Mucosa of descending colon (tissue), 3 donors: ENCODE measurements at regions not wholly inside any gene's neighbourhood (a gene's known extent, or its start where the extent isn't known, plus 50 kb on each side); places are given as distances from the start of the nearest gene placed in this dataset.

ENCODE experiments used
- ATAC-seq: fragments of 200-7000 bp; cut with Tn5 transposase; one replicate; pipeline ENCODE4 v1.9.1; 2020; ENCODE audit warnings: mild to moderate bottlenecking, moderate library complexity
- DNase-seq, 3 donors: peaks; one replicate each; pipeline ENCODE4 v3.0.0-alpha.2; 2020
- H3K36me3 ChIP-seq: fragments of 200-600 bp; one replicate; pipeline ENCODE4 v1.8.0; 2021; ENCODE audit warnings: low read depth, mild to moderate bottlenecking
- H3K4me1 ChIP-seq: fragments of 200-600 bp; one replicate; pipeline ENCODE4 v1.8.0; 2021; ENCODE audit warnings: low read depth, mild to moderate bottlenecking
- H3K4me3 ChIP-seq: fragments of 200-600 bp; one replicate; pipeline ENCODE4 v1.8.0; 2021; ENCODE audit warnings: mild to moderate bottlenecking
- H3K9me3 ChIP-seq: fragments of 200-600 bp; one replicate; pipeline ENCODE4 v1.8.0; 2021; ENCODE audit warnings: mild to moderate bottlenecking
- intact Hi-C, 2 donors: fragments of 100-400 bp; cut with DNase I in 1 of 2; cut with micrococcal nuclease in 1 of 2; formaldehyde crosslinking; loops; one replicate each; pipeline versions ENCODE4 v1.11.0 to v1.11.1; 2022; cut with DNase I, micrococcal nuclease
- TF ChIP-seq, protein P1 (sequence below): fragments of 200-600 bp; IDR thresholded peaks from one replicate; pipeline ENCODE4 v1.8.0; 2022; ENCODE audit warnings: antibody characterized with exemption, mild to moderate bottlenecking
- donor health status: DM: no; HTN: no; CAD: no; lungs with moderate emphysema.
- donor health status: DM: no; HTN: no; CAD: no.
- donor health status: DM: no; HTN: yes; CAD: no.

GRCh38 chr11:42967653-42968052 lies 344.1 kb upstream of the API5 start:
- no peaks in the 10 kb centered on the region for H3K4me1 ChIP-seq

DNA sequence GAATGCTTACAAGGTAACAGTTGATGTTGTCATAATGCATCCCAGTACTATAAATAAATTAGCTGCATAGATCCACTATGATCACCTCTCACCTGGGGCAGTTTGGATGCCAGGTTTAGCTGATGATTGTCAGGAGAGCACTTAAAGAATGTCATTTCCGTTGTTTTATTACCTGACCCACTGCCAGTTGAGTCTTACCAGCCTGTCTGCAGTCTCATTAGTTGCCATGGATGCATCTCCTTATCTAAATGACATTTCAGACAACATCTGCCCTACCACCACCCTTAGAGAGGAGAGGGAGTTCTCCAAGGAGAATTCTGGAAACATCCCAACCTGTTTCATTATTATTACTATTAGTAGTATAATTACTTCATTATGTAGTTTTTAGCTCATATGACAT lies 339.1 kb upstream of the API5 start:
- Histone ChIP-seq H3K36me3 (no peaks in the 10 kb centered on the region), H3K9me3 (no peaks in the 10 kb centered on the region), H3K4me3 (no peak overlapping the region), H3K4me1 (no peaks in the 10 kb centered on the region)
- no peak for ATAC-seq
- TF ChIP-seq, protein P1, sequence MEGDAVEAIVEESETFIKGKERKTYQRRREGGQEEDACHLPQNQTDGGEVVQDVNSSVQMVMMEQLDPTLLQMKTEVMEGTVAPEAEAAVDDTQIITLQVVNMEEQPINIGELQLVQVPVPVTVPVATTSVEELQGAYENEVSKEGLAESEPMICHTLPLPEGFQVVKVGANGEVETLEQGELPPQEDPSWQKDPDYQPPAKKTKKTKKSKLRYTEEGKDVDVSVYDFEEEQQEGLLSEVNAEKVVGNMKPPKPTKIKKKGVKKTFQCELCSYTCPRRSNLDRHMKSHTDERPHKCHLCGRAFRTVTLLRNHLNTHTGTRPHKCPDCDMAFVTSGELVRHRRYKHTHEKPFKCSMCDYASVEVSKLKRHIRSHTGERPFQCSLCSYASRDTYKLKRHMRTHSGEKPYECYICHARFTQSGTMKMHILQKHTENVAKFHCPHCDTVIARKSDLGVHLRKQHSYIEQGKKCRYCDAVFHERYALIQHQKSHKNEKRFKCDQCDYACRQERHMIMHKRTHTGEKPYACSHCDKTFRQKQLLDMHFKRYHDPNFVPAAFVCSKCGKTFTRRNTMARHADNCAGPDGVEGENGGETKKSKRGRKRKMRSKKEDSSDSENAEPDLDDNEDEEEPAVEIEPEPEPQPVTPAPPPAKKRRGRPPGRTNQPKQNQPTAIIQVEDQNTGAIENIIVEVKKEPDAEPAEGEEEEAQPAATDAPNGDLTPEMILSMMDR, result no peak
- intact Hi-C loops, result no loop called here
- DNase-seq, result peak in 1 of 3 donors; percentile 9

More at GRCh38 chr11:42967653-42968052, 344.1 kb upstream of the API5 start:
- no peak overlapping the region for H3K4me3 ChIP-seq
- ATAC-seq (no peak), DNase-seq (no peak)
- intact Hi-C loops, result no loop called here
- H3K9me3 ChIP-seq, result no peaks in the 10 kb centered on the region
- no peaks in the 10 kb centered on the region for H3K36me3 ChIP-seq
- TF ChIP-seq, protein P1, result no peak

GRCh38 chr11:42974510-42975179 lies 337.2 kb upstream of the API5 start:
- intact Hi-C loops, result no loop called here
- TF ChIP-seq, protein P1, result no peak
- DNase-seq, result peak in 1 of 3 donors; percentile 4
- ATAC-seq, result no peak
- Histone ChIP-seq H3K36me3 (no peaks in the 10 kb centered on the region), H3K4me3 (no peak overlapping the region), H3K4me1 (no peaks in the 10 kb centered on the region), H3K9me3 (no peaks in the 10 kb centered on the region)

GRCh38 chr11:42975180-42975529 lies 336.6 kb upstream of the API5 start:
- intact Hi-C loops, result no loop called here
- H3K36me3 ChIP-seq, result no peaks in the 10 kb centered on the region
- H3K4me1 ChIP-seq, result no peaks in the 10 kb centered on the region
- no peak for ATAC-seq
- no peaks in the 10 kb centered on the region for H3K9me3 ChIP-seq
- DNase-seq, result no peak
- TF ChIP-seq, protein P1, result no peak
- no peak overlapping the region for H3K4me3 ChIP-seq

DNA sequence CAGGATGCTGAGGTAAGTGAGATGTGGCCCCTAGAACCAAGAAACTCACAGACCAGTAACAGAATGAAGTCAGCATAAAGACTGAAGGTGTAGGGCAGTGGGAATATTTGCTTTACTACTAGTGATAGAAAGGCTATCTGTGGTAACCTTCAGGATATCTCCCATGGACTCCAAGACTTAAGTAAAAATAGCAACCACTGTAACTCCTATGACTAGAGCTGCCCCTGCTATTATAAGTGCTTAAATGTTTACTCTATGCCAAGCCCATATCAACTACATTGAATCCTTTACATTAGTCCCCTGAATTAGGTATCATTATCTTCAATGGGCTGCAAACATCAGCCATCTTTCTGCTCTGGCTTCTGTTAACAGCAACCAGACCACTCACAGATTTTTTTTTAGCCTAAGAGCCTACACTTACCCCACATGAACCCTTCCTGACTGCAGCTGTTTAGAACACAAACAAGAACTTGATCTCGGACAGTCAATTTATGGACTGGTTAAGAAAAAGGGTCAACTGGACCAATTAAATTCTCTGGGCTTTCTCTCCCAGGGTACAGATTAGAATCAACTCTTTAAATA lies 335.1 kb upstream of the API5 start:
- intact Hi-C loops, result no loop called here
- Histone ChIP-seq H3K9me3 (no peaks in the 10 kb centered on the region), H3K4me1 (no peaks in the 10 kb centered on the region), H3K4me3 (no peak overlapping the region), H3K36me3 (no peaks in the 10 kb centered on the region)
- TF ChIP-seq, protein P1, result no peak
- ATAC-seq (no peak), DNase-seq (no peak)
